H1 (cell line): ENCODE measurements at regions not wholly inside any gene's neighbourhood (a gene's known extent, or its start where the extent isn't known, plus 50 kb on each side); places are given as distances from the start of the nearest gene placed in this dataset.

ENCODE experiments used
- CBX5 ChIP-seq: fragments of 300-800, 300-1000 bp; sonication (generic); IDR thresholded peaks from 2 replicates; pipeline ENCODE4 v1.7.1; 2016; ENCODE audit warnings: antibody characterized with exemption, low read length, low read depth
- EGR1 ChIP-seq: IDR thresholded peaks from 2 replicates; pipeline ENCODE4 v1.6.1; 2011; ENCODE audit warnings: low read depth, low read length, borderline replicate concordance
- GABPA ChIP-seq: IDR thresholded peaks from 2 replicates; pipeline ENCODE4 v1.6.1; 2011; ENCODE audit warnings: mild to moderate bottlenecking, low read length, moderate library complexity, borderline replicate concordance; ENCODE audit not compliant: insufficient read depth
- KDM1A ChIP-seq: fragments of 200-600, 300-600 bp; sonication (generic); IDR thresholded peaks from 2 replicates; pipeline ENCODE4 v1.7.1; 2016; ENCODE audit warnings: mild to moderate bottlenecking, low read length, borderline replicate concordance
- KDM4A ChIP-seq: IDR thresholded peaks from one replicate; pipeline ENCODE4 v1.7.1; 2012; ENCODE audit warnings: low read depth, mild to moderate bottlenecking, moderate library complexity, low read length, inconsistent platforms; ENCODE audit not compliant: severe bottlenecking
- NRF1 ChIP-seq: IDR thresholded peaks from 2 replicates; pipeline ENCODE4 v1.6.1; 2011; ENCODE audit warnings: mild to moderate bottlenecking, low read depth, low read length, improper control_type of control experiment
- RFX5 ChIP-seq: IDR thresholded peaks from 2 replicates; pipeline ENCODE4 v1.6.1; 2011; ENCODE audit warnings: low read depth, low read length, improper control_type of control experiment, borderline replicate concordance
- SIRT6 ChIP-seq: IDR thresholded peaks from one replicate; pipeline ENCODE4 v1.7.1; 2012; ENCODE audit warnings: low read length, inconsistent platforms
- TF ChIP-seq, protein P1 (sequence below): IDR thresholded peaks from 2 replicates; pipeline ENCODE4 v1.6.1; 2012; ENCODE audit warnings: inconsistent platforms

DNA sequence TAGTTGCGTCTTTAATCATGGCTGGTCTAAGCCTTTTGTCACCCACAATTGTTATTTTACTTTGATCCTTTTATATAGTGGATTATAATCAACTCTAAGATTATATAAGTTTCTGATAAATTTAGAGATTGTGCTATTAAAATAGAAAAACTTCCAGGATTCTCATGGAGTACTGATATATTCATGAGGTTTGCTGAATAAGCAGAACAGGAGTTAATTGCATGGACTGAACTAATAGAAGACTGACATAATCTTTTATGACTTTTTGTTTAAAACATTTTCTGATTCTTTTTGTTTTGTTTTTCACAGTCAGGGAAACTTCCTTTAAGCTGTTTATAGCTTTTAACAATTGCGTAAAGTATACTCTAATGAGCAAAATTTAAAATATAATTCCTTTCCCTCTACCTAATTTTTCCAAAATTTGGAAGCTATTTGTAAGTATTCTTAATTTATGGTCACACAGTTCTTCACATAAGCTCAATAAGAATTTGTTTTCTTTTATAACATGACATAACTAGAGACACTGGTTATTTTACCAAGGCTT, 129.9 kb upstream of the TMEM260 start (continued):
- TF ChIP-seq KDM1A, result no peak
- no peak for TF ChIP-seq SIRT6
- no peak for TF ChIP-seq KDM4A
- TF ChIP-seq, protein P1, sequence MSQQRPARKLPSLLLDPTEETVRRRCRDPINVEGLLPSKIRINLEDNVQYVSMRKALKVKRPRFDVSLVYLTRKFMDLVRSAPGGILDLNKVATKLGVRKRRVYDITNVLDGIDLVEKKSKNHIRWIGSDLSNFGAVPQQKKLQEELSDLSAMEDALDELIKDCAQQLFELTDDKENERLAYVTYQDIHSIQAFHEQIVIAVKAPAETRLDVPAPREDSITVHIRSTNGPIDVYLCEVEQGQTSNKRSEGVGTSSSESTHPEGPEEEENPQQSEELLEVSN, result no peak
- TF ChIP-seq NRF1, result no peak
- no peak for TF ChIP-seq GABPA
- TF ChIP-seq CBX5, result no peak
- TF ChIP-seq RFX5, result no peak
- TF ChIP-seq EGR1, result no peak
